Prostate gland (tissue), 2 donors: ENCODE measurements at regions not wholly inside any gene's neighbourhood (a gene's known extent, or its start where the extent isn't known, plus 50 kb on each side); places are given as distances from the start of the nearest gene placed in this dataset.

ENCODE experiments used
- CTCF ChIP-seq, 4 experiments: fragments of 200-600 bp in 2 of 4; fragments of 450-650 bp in 2 of 4; sonication (generic) in 2 of 4; IDR thresholded peaks; 1 replicate in 3 of 4; 2 replicates in 1 of 4; pipeline ENCODE4 v1.5.1; 2016 to 2019; ENCODE audit warnings: antibody characterized with exemption in 4 of 4, mild to moderate bottlenecking in 2 of 4, moderate library complexity in 2 of 4
- POLR2A ChIP-seq: fragments of 450-650 bp; IDR thresholded peaks from one replicate; pipeline ENCODE4 v1.6.1; 2016; ENCODE audit warnings: antibody characterized with exemption, mild to moderate bottlenecking

- TF ChIP-seq CTCF (IDR thresholded peaks at IDR 0.05) (no peak), POLR2A (no peak)
Observed at GRCh38 chr6:167526465-167527368, 201.8 kb downstream of the TTLL2 start.
